ENCODE measurements at regions not wholly inside any gene's neighbourhood (a gene's known extent, or its start where the extent isn't known, plus 50 kb on each side); places are given as distances from the start of the nearest gene placed in this dataset.

- Histone ChIP-seq H3K36me3 (no peaks in the 10 kb centered on the region), H3K4me3 (no peak overlapping the region), H3K27me3 (peaks cover 0 to 23% of the 10 kb centered on the region in 2 donors), H3K4me1 (no peaks in the 10 kb centered on the region), H3K9me3 (no peaks in the 10 kb centered on the region), H3K27ac (no peak overlapping the region)
- intact Hi-C loops (cut with DNase I; ENCODE audit: low total_unique reads) = no loop called here
- no peak for DNase-seq
- TF ChIP-seq, protein P1, sequence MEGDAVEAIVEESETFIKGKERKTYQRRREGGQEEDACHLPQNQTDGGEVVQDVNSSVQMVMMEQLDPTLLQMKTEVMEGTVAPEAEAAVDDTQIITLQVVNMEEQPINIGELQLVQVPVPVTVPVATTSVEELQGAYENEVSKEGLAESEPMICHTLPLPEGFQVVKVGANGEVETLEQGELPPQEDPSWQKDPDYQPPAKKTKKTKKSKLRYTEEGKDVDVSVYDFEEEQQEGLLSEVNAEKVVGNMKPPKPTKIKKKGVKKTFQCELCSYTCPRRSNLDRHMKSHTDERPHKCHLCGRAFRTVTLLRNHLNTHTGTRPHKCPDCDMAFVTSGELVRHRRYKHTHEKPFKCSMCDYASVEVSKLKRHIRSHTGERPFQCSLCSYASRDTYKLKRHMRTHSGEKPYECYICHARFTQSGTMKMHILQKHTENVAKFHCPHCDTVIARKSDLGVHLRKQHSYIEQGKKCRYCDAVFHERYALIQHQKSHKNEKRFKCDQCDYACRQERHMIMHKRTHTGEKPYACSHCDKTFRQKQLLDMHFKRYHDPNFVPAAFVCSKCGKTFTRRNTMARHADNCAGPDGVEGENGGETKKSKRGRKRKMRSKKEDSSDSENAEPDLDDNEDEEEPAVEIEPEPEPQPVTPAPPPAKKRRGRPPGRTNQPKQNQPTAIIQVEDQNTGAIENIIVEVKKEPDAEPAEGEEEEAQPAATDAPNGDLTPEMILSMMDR (IDR thresholded peaks at IDR 0.05) = no peak
These were observed 60.9 kb upstream of the FZD10 start for GRCh38 chr12:130101370-130101769.

GRCh38 chr12:130102266-130102665 is 60.0 kb upstream of the FZD10 start:
- TF ChIP-seq, protein P1 (IDR thresholded peaks at IDR 0.05) = no peak
- Histone ChIP-seq H3K4me3 (no peak overlapping the region), H3K27ac (no peak overlapping the region), H3K36me3 (no peaks in the 10 kb centered on the region), H3K4me1 (no peaks in the 10 kb centered on the region), H3K27me3 (peaks cover 0 to 24% of the 10 kb centered on the region in 2 donors), H3K9me3 (no peaks in the 10 kb centered on the region)
- DNase-seq = no peak
- intact Hi-C loops (cut with DNase I; ENCODE audit: low total_unique reads) = no loop called here

- TF ChIP-seq, protein P1 (IDR thresholded peaks at IDR 0.05) = no peak
- Histone ChIP-seq H3K4me1 (no peaks in the 10 kb centered on the region), H3K36me3 (no peaks in the 10 kb centered on the region), H3K27ac (no peak overlapping the region), H3K9me3 (no peaks in the 10 kb centered on the region), H3K4me3 (no peak overlapping the region), H3K27me3 (peaks cover 0 to 20% of the 10 kb centered on the region in 2 donors)
- DNase-seq = no peak
- intact Hi-C loops (cut with DNase I; ENCODE audit: low total_unique reads) = no loop called here
These were observed 57.6 kb upstream of the FZD10 start for GRCh38 chr12:130104571-130105106.

DNA sequence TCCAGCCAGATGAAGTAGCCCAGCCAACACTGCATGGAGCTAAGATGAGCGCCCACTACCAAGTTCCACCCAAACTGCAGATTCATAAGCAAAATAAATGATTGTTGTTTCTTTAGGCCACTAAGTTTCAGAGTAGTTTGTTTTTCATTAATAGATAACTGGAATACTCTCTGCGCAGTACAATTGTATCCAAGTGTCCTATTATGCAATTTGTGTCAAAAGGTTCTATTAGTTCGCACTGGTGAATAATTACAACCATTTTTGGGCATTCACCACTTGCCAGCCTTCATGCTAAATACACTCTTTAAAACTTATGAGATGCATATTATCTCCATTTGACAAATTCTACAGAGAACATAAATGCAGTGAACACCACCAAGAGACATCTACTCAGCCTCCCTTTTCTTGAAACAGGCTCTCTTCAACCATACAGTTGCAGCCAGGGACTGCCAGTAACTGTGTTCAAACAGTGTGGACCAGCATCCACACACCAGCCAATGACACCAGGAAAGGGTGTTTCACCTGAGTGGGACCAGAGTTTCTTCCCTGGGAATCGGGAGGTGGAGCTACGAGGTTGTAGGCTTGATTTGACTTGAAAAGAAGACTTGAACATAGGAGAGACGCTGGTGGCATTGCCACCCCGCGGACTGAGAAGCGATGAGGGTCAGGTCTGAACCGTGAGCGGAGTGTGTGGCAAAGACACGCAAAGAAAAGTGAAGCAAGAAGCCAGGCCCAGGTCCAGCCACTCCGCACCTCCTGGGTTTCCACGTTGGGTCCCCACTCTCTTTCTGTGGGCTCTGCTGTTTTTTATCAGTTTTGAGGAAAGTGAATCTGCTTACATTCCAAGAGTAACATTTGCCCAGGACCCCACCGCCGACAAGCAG is 53.0 kb upstream of the FZD10 start:
- Histone ChIP-seq H3K27me3 (peaks cover 0 to 27% of the 10 kb centered on the region in 2 donors), H3K27ac (no peak overlapping the region), H3K4me1 (no peaks in the 10 kb centered on the region), H3K9me3 (no peaks in the 10 kb centered on the region), H3K4me3 (no peak overlapping the region), H3K36me3 (no peaks in the 10 kb centered on the region)
- DNase-seq = no peak
- TF ChIP-seq, protein P1 (IDR thresholded peaks at IDR 0.05) = no peak
- intact Hi-C loops (cut with DNase I; ENCODE audit: low total_unique reads) = no loop called here

DNA sequence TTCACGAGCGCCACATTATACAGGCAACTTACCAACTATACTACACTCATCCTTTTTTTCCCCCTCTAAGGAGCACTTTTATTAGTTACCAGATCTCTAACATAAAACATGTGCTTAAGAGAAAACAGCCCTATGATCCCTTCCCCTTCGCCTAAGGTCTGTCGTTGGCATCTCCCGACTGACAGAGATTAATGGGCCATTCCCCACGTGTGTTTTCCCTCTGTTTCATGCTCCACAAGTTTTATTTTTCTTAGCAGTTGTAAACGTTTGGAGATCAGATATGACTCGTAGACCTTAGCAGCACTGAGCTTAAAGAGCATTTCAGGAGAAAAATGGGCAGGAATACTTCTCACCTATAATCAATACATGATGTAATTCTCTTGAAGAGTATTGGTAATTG is 51.4 kb upstream of the FZD10 start:
- no peak for DNase-seq
- no peaks in the 10 kb centered on the region for H3K4me1 ChIP-seq
- H3K27ac ChIP-seq = no peak overlapping the region
- no peaks in the 10 kb centered on the region for H3K36me3 ChIP-seq
- H3K9me3 ChIP-seq = no peaks in the 10 kb centered on the region
- intact Hi-C loops (cut with DNase I; ENCODE audit: low total_unique reads) = no loop called here
- H3K27me3 ChIP-seq = peaks cover 0 to 21% of the 10 kb centered on the region in 2 donors
- no peak overlapping the region for H3K4me3 ChIP-seq
- TF ChIP-seq, protein P1 (IDR thresholded peaks at IDR 0.05) = no peak

Measured in tibial artery (tissue), 4 donors.